Retinal pigment epithelial cell (primary cell): ENCODE measurements at regions not wholly inside any gene's neighbourhood (a gene's known extent, or its start where the extent isn't known, plus 50 kb on each side); places are given as distances from the start of the nearest gene placed in this dataset.

Source experiments
- DNase-seq: peaks from one replicate; pipeline ENCODE4 v3.0.0-alpha.2; 2010; ENCODE audit warnings: low read depth
- H3K4me3 ChIP-seq: 2 replicates; pipeline ENCODE4 v1.5.1; 2011; ENCODE audit warnings: mild to moderate bottlenecking, low read length, control low read depth, moderate library complexity
- TF ChIP-seq, protein P1 (sequence below): conservative IDR thresholded peaks from 2 replicates; pipeline ENCODE4 v1.5.1; 2011; ENCODE audit warnings: low read depth, low read length, control low read depth, inconsistent platforms

DNA sequence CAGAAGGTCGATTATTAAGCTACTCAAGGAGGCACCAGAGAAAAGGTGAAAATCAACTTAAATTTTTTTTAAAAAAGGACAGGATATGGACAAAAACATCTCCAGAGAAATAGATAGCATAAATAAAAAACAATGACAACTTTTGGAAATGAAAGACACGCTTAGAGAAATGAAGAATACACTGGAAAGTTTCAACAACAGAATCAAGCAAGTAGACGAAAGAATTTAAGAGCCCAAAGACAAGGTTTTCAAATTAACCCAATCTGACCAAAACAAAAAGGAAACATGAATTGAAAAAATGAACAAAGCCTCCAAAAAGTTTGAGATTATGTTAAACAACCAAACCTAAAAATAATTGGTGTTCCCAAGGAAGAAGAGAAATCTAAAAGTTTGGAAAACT, 191.1 kb upstream of the BMP4 start:
- TF ChIP-seq, protein P1, sequence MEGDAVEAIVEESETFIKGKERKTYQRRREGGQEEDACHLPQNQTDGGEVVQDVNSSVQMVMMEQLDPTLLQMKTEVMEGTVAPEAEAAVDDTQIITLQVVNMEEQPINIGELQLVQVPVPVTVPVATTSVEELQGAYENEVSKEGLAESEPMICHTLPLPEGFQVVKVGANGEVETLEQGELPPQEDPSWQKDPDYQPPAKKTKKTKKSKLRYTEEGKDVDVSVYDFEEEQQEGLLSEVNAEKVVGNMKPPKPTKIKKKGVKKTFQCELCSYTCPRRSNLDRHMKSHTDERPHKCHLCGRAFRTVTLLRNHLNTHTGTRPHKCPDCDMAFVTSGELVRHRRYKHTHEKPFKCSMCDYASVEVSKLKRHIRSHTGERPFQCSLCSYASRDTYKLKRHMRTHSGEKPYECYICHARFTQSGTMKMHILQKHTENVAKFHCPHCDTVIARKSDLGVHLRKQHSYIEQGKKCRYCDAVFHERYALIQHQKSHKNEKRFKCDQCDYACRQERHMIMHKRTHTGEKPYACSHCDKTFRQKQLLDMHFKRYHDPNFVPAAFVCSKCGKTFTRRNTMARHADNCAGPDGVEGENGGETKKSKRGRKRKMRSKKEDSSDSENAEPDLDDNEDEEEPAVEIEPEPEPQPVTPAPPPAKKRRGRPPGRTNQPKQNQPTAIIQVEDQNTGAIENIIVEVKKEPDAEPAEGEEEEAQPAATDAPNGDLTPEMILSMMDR: no peak
- no peak overlapping the region for H3K4me3 ChIP-seq
- DNase-seq: no peak

GRCh38 chr14:54148251-54148650, 191.6 kb upstream of the BMP4 start:
- no peak for DNase-seq
- TF ChIP-seq, protein P1: no peak
- H3K4me3 ChIP-seq: no peak overlapping the region

DNA sequence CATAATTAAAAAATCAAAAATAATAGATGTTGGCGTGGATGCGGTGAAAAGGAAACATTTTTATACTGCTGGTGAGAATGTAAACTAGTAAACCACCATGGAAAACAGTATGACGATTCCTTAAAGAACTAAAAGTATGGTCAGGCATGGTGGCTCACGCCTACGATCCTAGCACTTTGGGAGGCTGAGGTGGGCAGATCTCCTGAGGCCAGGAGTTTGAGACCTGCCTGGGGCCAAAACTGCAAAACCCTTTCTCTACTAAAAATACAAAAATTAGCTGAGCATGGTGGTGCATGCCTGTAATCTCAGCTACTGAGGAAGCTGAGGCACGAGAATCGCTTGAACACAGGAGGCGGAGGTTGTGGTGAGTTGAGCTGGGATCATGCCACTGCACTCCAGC, 195.7 kb upstream of the BMP4 start:
- H3K4me3 ChIP-seq: no peak overlapping the region
- no peak for DNase-seq
- TF ChIP-seq, protein P1: no peak

DNA sequence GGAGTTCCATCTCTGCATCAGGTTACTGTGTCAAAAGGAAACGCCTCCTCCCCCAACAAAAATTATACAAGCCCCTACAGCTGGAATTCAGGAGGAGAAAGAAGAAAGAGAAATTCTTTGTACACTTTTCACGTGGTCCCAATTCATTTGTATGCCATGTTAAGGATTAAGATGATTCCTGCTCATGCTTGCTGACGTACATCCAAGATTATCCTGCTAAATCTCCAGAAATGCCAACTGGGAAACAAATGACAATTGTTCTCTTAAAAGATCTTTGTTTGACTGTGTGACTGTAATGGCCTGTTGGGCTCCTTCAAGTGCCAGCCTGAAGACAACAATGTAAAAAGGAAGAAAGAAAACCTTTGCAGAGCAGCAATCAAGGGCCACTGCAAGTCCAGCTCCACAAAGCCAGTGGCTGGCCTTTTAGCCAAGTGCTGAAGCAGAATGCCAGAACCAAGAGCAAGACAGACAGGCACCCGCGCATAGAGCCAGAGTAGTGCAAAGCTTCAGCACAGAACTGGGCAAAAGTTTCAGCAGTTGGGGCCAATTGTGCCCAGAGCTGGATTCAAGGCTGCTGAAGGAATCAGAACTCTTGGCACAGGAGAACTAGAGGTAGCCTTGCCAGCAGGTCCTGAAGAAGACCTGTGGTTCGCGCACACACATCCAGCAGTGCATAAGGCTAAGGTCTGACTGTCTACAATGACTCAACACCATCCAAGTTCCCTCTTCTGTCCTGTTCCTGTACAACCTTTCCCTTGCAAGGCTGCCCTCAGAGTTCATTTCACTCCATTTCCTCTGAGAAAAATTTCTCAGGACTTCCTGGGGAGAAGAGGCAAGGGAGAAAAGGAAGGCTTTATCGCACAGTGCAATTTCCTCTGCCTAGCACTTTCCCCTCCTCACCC, 209.7 kb upstream of the BMP4 start:
- DNase-seq: peak; percentile 99
- H3K4me3 ChIP-seq: no peak overlapping the region
- TF ChIP-seq, protein P1: no peak

DNA sequence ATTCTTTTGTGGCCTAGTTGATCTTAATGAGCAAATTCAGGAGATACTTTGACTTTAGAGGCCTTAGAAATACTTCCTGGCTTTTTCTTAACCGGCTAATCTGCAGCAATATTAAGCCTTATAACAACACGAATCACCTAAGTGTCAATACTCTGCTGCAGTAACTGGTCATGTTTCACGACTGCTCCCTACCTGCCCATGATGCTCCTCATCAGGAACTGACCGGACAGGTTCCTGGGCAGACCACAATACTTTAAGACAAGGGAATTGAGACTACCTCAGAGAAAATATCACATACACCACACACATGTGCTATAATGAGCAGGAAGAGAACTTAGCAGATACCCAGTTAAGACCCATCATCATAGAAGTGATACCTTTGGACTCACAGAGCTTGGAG, 211.9 kb upstream of the BMP4 start:
- TF ChIP-seq, protein P1: no peak
- no peak overlapping the region for H3K4me3 ChIP-seq
- no peak for DNase-seq

DNA sequence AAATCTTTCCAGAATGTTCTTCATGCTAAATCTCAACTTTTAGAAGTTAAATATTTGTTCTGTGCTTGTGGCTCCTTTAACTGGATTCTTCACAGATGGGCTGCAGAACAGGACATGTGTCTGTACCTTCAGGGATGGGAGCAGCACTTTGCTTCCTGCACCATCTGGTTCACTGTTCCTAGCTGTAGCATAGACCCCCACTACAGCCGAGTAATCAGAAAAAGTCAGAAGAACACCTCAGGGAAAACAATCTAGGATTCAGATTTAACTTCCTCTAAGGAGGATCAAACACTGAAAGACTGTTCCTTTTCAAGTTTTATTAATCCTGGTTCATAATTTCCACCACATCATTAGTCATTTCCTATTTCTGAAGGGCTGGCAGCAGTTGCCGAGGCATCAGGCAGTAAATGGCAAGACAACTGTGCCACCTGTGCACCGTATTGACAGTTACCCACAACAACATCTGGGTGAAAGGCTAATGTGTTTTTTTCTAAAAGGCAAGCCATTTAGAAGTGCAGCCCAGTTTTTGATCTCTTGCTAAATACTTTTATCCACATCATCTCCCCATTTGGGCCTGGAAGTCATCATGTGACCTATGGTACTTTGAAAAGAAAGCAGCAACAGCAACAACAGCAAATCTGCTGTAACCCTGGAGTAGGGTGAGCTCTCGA, 212.8 kb upstream of the BMP4 start:
- TF ChIP-seq, protein P1: no peak
- H3K4me3 ChIP-seq: no peak overlapping the region
- DNase-seq: peak; percentile 52
